Mesenchymal stem cell (in vitro differentiated cells and primary cell): ENCODE measurements at regions not wholly inside any gene's neighbourhood (a gene's known extent, or its start where the extent isn't known, plus 50 kb on each side); places are given as distances from the start of the nearest gene placed in this dataset.
A peak's percentile ranks its signal among the peaks of the same experiment; 100 is the strongest.

Experiments used
- DNase-seq: peaks from one replicate; pipeline ENCODE4 v3.0.0-alpha.2; 2013
- H2AFZ ChIP-seq: one replicate; pipeline ENCODE4 v1.6.1; 2013; ENCODE audit warnings: low read depth, mild to moderate bottlenecking, control low read depth, inconsistent platforms, low read length, moderate library complexity
- H2AK5ac ChIP-seq: 2 replicates; pipeline ENCODE4 v1.6.1; 2013; ENCODE audit warnings: low read length, moderate library complexity, mild to moderate bottlenecking, inconsistent platforms; ENCODE audit not compliant: severe bottlenecking
- H2BK120ac ChIP-seq: one replicate; pipeline ENCODE4 v1.6.1; 2013; ENCODE audit warnings: low read depth, mild to moderate bottlenecking, inconsistent platforms, low read length, moderate library complexity
- H2BK12ac ChIP-seq, 2 experiments: one replicate each; pipeline ENCODE4 v1.6.1; 2013; ENCODE audit warnings: inconsistent platforms in 2 of 2, low read length in 2 of 2, mild to moderate bottlenecking in 2 of 2, moderate library complexity in 2 of 2, control low read depth in 1 of 2
- H2BK15ac ChIP-seq: one replicate; pipeline ENCODE4 v1.6.1; 2013; ENCODE audit warnings: mild to moderate bottlenecking, low read depth, inconsistent platforms; ENCODE audit not compliant: poor library complexity, severe bottlenecking
- H2BK5ac ChIP-seq: 2 replicates; pipeline ENCODE4 v1.6.1; 2013; ENCODE audit warnings: low read depth, mild to moderate bottlenecking, low read length, control low read depth, inconsistent platforms; ENCODE audit not compliant: poor library complexity, severe bottlenecking
- H3K14ac ChIP-seq, 2 experiments: one replicate each; pipeline ENCODE4 v1.6.1; 2013; ENCODE audit warnings: inconsistent platforms in 2 of 2, low read length in 2 of 2, control low read depth in 1 of 2, mild to moderate bottlenecking in 1 of 2, moderate library complexity in 1 of 2
- H3K18ac ChIP-seq, 2 experiments: one replicate each; pipeline ENCODE4 v1.6.1; 2013; ENCODE audit warnings: inconsistent platforms in 2 of 2, low read length in 2 of 2, control low read depth in 1 of 2, low read depth in 1 of 2, mild to moderate bottlenecking in 1 of 2
- H3K23ac ChIP-seq, 2 experiments: one replicate each; pipeline ENCODE4 v1.6.1; 2013; ENCODE audit warnings: inconsistent platforms in 2 of 2, low read length in 2 of 2, mild to moderate bottlenecking in 2 of 2, moderate library complexity in 2 of 2, control low read depth in 1 of 2
- H3K27ac ChIP-seq: 2 replicates; pipeline ENCODE4 v1.5.1; 2013; ENCODE audit warnings: mild to moderate bottlenecking, moderate library complexity, low read length, control low read depth, inconsistent platforms; ENCODE audit not compliant: poor library complexity, severe bottlenecking
- H3K27me3 ChIP-seq, 2 experiments: 2 replicates each; pipeline versions ENCODE4 v1.6.1 to v1.7.0; 2013; ENCODE audit warnings: low read length in 2 of 2, mild to moderate bottlenecking in 2 of 2, moderate library complexity in 2 of 2, control low read depth in 1 of 2, inconsistent platforms in 1 of 2; ENCODE audit not compliant: control insufficient read depth in 1 of 2, insufficient read depth in 1 of 2
- H3K36me3 ChIP-seq, 2 experiments: 2 replicates each; pipeline versions ENCODE4 v1.6.1 to v1.7.0; 2013; ENCODE audit warnings: low read length in 2 of 2, control low read depth in 1 of 2, inconsistent platforms in 1 of 2, low read depth in 1 of 2, mild to moderate bottlenecking in 1 of 2; ENCODE audit not compliant: insufficient read depth in 2 of 2, control insufficient read depth in 1 of 2
- H3K4ac ChIP-seq, 2 experiments: one replicate each; pipeline ENCODE4 v1.6.1; 2013; ENCODE audit warnings: inconsistent platforms in 2 of 2, low read length in 2 of 2, mild to moderate bottlenecking in 2 of 2, moderate library complexity in 2 of 2, control low read depth in 1 of 2, low read depth in 1 of 2
- H3K4me1 ChIP-seq: 2 replicates; pipeline ENCODE4 v1.6.1; 2013; ENCODE audit warnings: low read depth, low read length, control low read depth; ENCODE audit not compliant: control insufficient read depth, insufficient read depth
- H3K4me2 ChIP-seq: 2 replicates; pipeline ENCODE4 v1.6.1; 2013; ENCODE audit warnings: low read length, mild to moderate bottlenecking, inconsistent platforms; ENCODE audit not compliant: poor library complexity, severe bottlenecking
- H3K4me3 ChIP-seq, 2 experiments: 2 replicates each; pipeline versions ENCODE4 v1.5.1 to v1.7.0; 2013; ENCODE audit warnings: low read length in 2 of 2, mild to moderate bottlenecking in 2 of 2, control low read depth in 1 of 2, low read depth in 1 of 2; ENCODE audit not compliant: insufficient read depth in 1 of 2
- H3K79me1 ChIP-seq: replicated peaks from 2 replicates; pipeline ENCODE4 v1.6.1; 2013; ENCODE audit warnings: mild to moderate bottlenecking, control low read depth, low read length, inconsistent platforms; ENCODE audit not compliant: poor library complexity, severe bottlenecking
- H3K9ac ChIP-seq: 2 replicates; pipeline ENCODE4 v1.7.0; 2013; ENCODE audit warnings: mild to moderate bottlenecking, low read length, moderate library complexity
- H3K9me3 ChIP-seq: 2 replicates; pipeline ENCODE4 v1.7.0; 2013; ENCODE audit warnings: mild to moderate bottlenecking, low read length; ENCODE audit not compliant: control insufficient read depth
- H4K8ac ChIP-seq: one replicate; pipeline ENCODE4 v1.6.1; 2013; ENCODE audit warnings: inconsistent platforms, mild to moderate bottlenecking, low read length, moderate library complexity
- H4K91ac ChIP-seq: one replicate; pipeline ENCODE4 v1.6.1; 2013; ENCODE audit warnings: mild to moderate bottlenecking, low read length, inconsistent platforms
- WGBS: methylation state at CpG from one replicate; pipeline ENCODE4 v1.1.7; 2013; ENCODE audit warnings: mixed read lengths; 5-methylcytosine and 5-hydroxymethylcytosine counted together

GRCh38 chr13:32895296-32895695 is 120.9 kb upstream of the KL start:
- Histone ChIP-seq H2AK5ac (no peak overlapping the region), H2BK15ac (no peak overlapping the region), H2BK120ac (no peak overlapping the region), H4K8ac (no peak overlapping the region), H3K4me2 (no peak overlapping the region), H3K23ac (no peak overlapping the region), H3K79me1 (no peaks in the 10 kb centered on the region), H3K14ac (no peak overlapping the region), H3K18ac (no peak overlapping the region), H3K27ac (no peak overlapping the region), H3K4me1 (no peaks in the 10 kb centered on the region), H3K9me3 (no peaks in the 10 kb centered on the region), H2BK5ac (no peak overlapping the region), H3K4me3 (no peak overlapping the region), H2BK12ac (no peak overlapping the region), H2AFZ (no peak overlapping the region), H3K4ac (no peak overlapping the region), H3K36me3 (no peaks in the 10 kb centered on the region), H3K27me3 (no peaks in the 10 kb centered on the region), H3K9ac (no peak overlapping the region), H4K91ac (no peak overlapping the region)
- 92% methylated on average over 2 of the region's 3 CpGs for WGBS
- no peak for DNase-seq

- H3K4me1 ChIP-seq, result no peaks in the 10 kb centered on the region
- no peak overlapping the region for H2BK12ac ChIP-seq
- H2BK5ac ChIP-seq, result no peak overlapping the region
- H3K4me2 ChIP-seq, result no peak overlapping the region
- no peak overlapping the region for H3K4ac ChIP-seq
- no peaks in the 10 kb centered on the region for H3K36me3 ChIP-seq
- H3K9ac ChIP-seq, result no peak overlapping the region
- H3K27me3 ChIP-seq, result no peaks in the 10 kb centered on the region
- H4K8ac ChIP-seq, result no peak overlapping the region
- no peak overlapping the region for H2BK120ac ChIP-seq
- no peak overlapping the region for H4K91ac ChIP-seq
- H2AFZ ChIP-seq, result no peak overlapping the region
- H3K79me1 ChIP-seq, result no peaks in the 10 kb centered on the region
- no peak overlapping the region for H3K4me3 ChIP-seq
- no peak overlapping the region for H2BK15ac ChIP-seq
- no peak overlapping the region for H3K14ac ChIP-seq
- no peak overlapping the region for H3K27ac ChIP-seq
- DNase-seq, result peak; percentile 46
- no peak overlapping the region for H3K18ac ChIP-seq
- H2AK5ac ChIP-seq, result no peak overlapping the region
- H3K23ac ChIP-seq, result no peak overlapping the region
- H3K9me3 ChIP-seq, result no peaks in the 10 kb centered on the region
- 80% methylated on average over 3 of the region's 4 CpGs for WGBS
These were observed 118.9 kb upstream of the KL start for GRCh38 chr13:32897296-32897695.

GRCh38 chr13:32902029-32902780 is 114.0 kb upstream of the KL start:
- Histone ChIP-seq H3K14ac (no peak overlapping the region), H3K9ac (peak overlapping the region; percentile 73), H2BK5ac (no peak overlapping the region), H3K9me3 (no peaks in the 10 kb centered on the region), H3K27ac (no peak overlapping the region), H3K4me1 (peaks cover 2% of the 10 kb centered on the region), H3K23ac (no peak overlapping the region), H3K4me3 (peak overlapping the region in 1 of 2 experiments; percentile 68), H3K4ac (no peak overlapping the region), H2BK120ac (no peak overlapping the region), H2BK12ac (no peak overlapping the region), H3K27me3 (no peaks in the 10 kb centered on the region), H2AK5ac (no peak overlapping the region), H3K79me1 (no peaks in the 10 kb centered on the region), H3K36me3 (no peaks in the 10 kb centered on the region), H2AFZ (no peak overlapping the region), H3K18ac (no peak overlapping the region), H4K8ac (no peak overlapping the region), H4K91ac (no peak overlapping the region), H3K4me2 (no peak overlapping the region), H2BK15ac (no peak overlapping the region)
- no peak for DNase-seq
- 89% methylated on average over 3 of the region's 3 CpGs for WGBS

- Histone ChIP-seq H2BK120ac (no peak overlapping the region), H2AK5ac (no peak overlapping the region), H2BK5ac (no peak overlapping the region), H3K9me3 (no peaks in the 10 kb centered on the region), H2BK12ac (no peak overlapping the region), H3K4ac (no peak overlapping the region), H4K91ac (no peak overlapping the region), H2BK15ac (no peak overlapping the region), H4K8ac (no peak overlapping the region), H2AFZ (no peak overlapping the region), H3K79me1 (no peaks in the 10 kb centered on the region), H3K9ac (peak overlapping the region; percentile 73), H3K4me3 (peak overlapping the region in 1 of 2 experiments; percentile 68), H3K27ac (no peak overlapping the region), H3K14ac (no peak overlapping the region), H3K23ac (no peak overlapping the region), H3K4me2 (no peak overlapping the region), H3K18ac (no peak overlapping the region), H3K4me1 (peaks cover 2% of the 10 kb centered on the region), H3K36me3 (no peaks in the 10 kb centered on the region), H3K27me3 (no peaks in the 10 kb centered on the region)
- no peak for DNase-seq
- WGBS, result 80% methylated on average over 8 of the region's 8 CpGs
These were observed 113.3 kb upstream of the KL start for GRCh38 chr13:32902874-32903273.
